GM12872 (cell line): ENCODE measurements at regions not wholly inside any gene's neighbourhood (a gene's known extent, or its start where the extent isn't known, plus 50 kb on each side); places are given as distances from the start of the nearest gene placed in this dataset.

ENCODE experiments used
- TF ChIP-seq, protein P1 (sequence below): IDR thresholded peaks from 3 replicates; pipeline ENCODE4 v1.5.1; 2011; ENCODE audit warnings: low read depth, mild to moderate bottlenecking, low read length, moderate library complexity; ENCODE audit not compliant: insufficient read depth

DNA sequence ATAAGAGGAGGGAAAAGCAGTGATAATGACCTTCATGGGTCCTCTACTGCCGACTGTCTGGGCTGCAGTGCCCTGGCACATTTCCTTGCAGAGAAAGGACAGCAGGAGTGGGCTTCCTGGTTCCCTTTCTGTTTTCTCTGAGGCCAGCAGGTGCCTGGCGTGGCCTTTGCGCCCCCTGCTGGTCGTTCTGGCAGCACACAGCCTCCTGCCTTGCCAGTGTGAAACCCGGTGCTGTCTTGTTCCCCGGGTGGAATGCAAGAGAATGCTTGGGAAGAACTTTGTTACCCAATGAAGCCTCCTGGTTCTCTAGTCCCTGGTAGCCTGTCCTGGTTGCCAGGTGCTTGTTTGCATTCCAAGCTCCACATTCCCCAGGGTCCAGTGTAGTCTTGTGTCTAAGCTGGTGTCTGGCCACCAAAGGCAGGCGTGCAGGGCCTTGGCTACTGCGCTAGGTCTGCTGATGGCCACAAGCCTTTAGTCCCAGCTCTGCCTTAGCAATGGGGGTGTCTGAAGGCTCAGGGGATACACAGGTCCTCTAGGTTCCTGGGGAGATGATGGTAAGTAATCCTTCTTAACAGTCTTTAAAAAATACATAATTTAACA, 1392.4 kb upstream of the TMEM132C start:
- TF ChIP-seq, protein P1, sequence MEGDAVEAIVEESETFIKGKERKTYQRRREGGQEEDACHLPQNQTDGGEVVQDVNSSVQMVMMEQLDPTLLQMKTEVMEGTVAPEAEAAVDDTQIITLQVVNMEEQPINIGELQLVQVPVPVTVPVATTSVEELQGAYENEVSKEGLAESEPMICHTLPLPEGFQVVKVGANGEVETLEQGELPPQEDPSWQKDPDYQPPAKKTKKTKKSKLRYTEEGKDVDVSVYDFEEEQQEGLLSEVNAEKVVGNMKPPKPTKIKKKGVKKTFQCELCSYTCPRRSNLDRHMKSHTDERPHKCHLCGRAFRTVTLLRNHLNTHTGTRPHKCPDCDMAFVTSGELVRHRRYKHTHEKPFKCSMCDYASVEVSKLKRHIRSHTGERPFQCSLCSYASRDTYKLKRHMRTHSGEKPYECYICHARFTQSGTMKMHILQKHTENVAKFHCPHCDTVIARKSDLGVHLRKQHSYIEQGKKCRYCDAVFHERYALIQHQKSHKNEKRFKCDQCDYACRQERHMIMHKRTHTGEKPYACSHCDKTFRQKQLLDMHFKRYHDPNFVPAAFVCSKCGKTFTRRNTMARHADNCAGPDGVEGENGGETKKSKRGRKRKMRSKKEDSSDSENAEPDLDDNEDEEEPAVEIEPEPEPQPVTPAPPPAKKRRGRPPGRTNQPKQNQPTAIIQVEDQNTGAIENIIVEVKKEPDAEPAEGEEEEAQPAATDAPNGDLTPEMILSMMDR, result peak; percentile 92

GRCh38 chr12:126879842-126880241, 1387.1 kb upstream of the TMEM132C start:
- TF ChIP-seq, protein P1, result no peak

- TF ChIP-seq, protein P1, result no peak
Observed at GRCh38 chr12:126883697-126884096, 1383.3 kb upstream of the TMEM132C start.

- TF ChIP-seq, protein P1, result no peak
Observed at GRCh38 chr12:126889501-126889900, 1377.5 kb upstream of the TMEM132C start.

DNA sequence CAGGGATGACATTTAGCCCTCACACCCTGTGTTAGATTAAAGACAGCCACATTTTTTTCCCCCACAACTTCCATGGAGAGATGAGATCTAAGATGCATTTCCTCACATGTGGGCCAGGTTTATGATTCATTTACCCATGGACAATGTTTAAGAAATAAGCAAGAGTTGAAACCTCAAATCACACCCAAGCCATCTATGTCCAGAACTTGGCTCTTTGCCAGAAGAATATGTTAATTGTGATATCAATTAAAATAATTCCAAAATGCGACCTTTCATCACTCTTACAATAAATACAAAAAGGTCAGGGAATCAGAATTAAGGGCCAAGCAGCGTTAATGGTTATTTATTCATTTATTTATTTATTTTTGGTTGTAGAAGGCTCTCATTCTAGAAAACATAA, 1376.9 kb upstream of the TMEM132C start:
- TF ChIP-seq, protein P1, result no peak

- TF ChIP-seq, protein P1, result no peak
Observed at GRCh38 chr12:126891789-126892188, 1375.2 kb upstream of the TMEM132C start.

DNA sequence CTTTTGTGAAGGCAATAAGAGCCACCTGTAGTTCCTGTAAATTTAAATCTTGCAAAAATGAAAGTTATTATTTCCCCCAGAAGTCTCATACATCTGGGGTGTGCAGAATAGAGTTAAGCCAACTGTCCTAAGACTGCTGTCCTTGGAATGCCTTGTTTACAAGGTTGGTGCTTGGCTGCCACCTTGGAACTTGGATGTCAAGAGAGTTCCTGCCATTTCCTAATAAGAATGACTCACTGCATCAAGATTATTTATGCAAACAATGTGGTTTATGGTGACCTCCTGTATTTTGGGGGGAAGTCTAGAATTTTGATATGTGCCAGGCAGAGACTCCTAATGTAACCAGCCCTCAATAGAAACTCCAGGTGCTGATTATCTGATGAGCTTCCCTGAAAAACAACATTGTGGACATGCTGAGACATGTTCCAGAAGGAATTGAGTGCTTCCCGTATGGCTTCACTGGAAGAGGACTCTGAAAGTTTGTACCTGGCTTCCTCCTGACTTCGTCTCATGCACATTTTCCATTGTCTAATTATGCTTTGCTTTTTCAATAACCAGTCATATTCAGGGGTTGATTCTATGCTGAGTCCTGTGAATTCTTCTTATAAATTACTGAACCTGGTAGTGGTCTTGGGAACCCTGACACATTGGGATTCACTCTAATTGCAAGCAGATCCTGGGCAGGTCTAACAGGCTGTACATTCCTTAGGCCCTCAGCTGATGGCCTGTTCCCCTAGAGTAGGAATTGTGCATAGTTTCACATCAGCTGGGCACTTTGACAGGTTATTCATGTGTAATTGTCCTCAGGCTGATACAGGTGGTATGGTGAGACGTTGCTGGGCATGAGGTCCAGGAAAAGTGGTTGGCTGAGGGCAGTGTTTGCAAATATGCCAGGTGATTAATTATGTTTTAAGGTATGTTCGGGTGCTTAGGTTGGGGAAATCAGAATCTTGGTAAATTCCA, 1370.7 kb upstream of the TMEM132C start:
- TF ChIP-seq, protein P1, result no peak
